COR-L47 (cell line): ENCODE measurements at regions not wholly inside any gene's neighbourhood (a gene's known extent, or its start where the extent isn't known, plus 50 kb on each side); places are given as distances from the start of the nearest gene placed in this dataset.

ENCODE experiments used
- DNase-seq: peaks from one replicate; lab custom pipeline; 2025; lab: John Stamatoyannopoulos, UW

DNA sequence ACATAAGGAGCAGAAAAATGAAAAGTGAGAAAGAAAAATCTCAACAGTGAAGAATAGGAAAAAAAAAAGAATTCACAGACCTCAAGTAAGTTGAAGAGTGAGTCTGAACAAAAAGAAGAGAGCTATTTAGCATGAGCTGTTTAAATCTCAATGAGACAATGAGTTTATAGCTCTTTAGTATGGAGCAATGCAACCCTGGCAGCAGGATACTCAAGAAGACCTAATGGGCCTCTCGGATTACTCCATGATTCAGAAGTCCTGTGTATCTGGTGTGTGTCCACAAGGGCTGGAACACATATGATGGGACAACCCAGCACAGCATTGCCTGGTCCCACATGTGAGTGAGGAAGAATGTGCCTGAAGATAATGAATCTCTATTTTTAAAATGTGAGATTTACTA, 563.1 kb upstream of the INTU start:
- no peak for DNase-seq

DNA sequence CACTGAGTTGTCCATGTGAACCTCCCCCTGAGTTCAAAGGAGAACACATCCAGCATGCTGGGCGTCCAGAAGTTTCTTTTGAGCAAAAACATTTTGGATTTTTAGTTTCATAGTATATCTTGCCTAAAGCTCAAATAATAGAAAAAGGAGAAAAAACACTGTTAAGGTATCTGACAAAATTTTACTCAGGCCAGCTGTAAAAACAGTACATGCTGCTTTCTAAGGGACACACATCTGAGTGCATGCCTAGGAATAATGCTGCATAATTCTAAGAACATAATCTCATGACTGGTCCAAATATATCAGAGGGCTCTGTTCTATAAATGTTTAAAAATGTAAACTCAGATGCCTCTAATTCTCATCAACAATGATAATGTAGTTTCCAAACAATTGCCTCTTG, 561.3 kb upstream of the INTU start:
- DNase-seq: no peak

DNA sequence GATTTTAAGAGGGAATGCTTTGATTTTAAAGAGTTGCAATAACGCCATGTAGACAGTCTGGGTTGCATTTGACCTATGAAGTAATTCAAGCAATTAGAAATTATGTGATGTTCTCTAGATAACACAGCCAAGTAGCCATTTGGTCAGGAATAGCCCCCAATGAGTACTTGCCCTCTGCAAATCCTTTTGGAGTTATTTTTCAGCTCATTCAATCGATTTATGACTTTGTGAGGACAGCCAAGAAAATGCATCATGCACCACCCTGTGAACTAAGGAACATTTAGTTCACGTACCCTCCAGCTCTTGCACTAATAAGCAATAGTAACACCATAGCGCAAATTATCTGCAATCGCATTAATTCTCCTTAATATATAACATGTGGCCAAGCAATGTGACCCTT, 552.6 kb upstream of the INTU start:
- DNase-seq: no peak

DNA sequence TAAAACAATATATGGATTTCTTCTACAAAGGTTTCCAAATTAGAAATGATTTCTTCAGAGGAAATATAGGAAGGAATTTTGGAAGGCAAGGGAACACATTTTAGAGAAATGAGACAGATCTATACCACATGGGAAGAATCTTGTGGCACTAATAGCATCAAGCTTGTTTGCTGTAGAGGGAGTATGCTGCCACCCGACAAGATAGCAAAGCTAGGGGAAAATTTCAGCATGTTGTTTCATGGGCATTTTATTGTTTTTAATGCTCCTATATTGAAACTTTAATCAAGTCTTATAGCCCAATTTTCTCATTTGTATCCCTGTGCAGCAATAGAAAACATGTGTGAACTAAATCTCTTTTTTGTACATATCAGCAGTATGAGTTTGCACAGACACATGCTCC, 551.7 kb upstream of the INTU start:
- DNase-seq: no peak

DNA sequence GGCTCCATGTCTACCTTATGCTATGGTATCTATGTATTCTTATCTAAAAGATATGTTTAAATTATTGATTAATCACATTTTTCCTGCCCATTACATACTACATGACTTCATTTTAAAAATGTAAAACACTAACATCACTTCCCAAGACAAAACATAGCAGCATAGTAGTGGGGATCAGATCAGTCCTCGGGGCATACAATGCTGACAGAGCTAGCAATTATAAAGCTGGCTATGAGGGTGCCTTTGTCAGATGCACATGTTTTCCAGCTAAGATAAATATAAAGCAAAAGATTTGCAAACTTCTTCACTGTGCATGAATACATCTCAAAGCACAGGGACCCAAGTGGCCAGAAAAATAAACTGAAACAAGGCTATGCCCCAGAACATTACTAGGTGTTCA, 549.8 kb upstream of the INTU start:
- no peak for DNase-seq

DNA sequence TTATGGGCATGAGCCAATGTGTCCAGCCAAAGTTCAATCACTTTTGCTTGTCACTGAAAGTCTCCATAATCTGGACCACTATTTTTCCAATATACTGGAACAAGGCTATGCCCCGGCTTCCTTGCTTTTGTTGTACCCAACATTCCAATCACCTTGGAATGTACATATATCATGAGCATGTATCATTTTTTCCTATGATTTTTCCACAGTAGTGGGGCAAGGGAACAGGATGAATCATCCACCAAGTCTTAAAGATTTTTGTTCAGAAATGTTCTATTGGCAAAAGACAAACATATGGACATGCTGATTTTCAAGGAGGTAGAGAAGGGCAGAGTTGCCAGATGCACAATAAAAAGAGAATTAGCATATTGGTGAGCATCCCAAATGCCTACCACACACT, 548.1 kb upstream of the INTU start:
- no peak for DNase-seq

DNA sequence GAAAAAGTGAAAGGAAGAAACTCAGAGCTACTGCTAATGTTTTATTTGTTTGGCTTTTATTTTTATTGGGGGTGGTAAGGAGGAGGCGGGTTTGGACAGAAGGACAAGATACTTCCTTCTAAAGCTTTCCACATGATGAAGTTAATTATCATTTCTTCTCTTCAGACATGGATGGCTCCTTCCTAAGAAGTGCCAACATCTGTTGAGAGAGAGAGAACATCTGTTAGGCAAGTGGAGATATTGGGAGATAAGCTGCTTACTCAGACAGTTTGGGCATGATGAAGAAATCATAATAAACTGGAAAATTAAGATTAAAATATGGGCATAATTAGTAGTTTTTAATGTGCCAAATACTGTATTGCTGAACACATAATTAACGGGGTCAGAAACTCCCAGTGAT, 535.7 kb upstream of the INTU start:
- no peak for DNase-seq

DNA sequence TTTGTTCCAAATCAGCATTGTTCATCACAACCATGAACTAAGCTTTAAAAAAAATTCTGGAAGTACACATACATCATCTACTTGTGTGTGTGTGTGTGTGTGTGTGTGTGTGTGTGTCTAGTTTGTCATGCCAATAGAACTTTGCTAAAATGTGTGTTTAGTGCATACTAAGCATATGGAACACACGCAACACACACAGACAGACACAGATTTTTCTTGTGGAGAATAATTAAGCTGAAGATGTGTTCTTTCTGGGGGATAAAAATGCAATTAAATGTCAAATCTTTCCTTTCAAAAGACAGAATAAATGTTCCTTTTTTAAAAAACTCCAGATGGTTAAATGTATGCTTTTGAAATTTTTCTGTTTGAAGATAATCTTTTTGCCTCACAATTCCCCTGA, 530.4 kb upstream of the INTU start:
- DNase-seq: no peak

DNA sequence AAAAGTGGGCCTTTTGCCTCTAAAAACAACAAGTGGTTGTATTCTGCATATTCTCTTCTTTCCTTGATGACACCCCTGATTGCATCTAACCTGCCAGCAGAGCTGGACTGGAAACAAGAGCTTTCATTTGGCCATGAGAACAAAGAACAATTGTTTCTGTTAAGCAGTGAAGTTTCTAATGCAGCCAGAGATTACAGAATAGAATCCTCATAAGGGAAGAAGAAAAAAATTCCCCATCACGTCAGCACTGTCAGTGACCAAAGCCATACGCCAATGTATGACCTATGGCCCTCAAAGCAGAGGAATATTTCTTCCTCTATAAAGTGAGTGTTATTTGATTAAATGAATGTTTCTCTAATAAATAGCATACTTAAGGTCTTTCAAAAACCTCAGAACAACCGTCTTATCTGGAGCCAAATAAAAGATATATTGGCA, 529.1 kb upstream of the INTU start:
- no peak for DNase-seq

DNA sequence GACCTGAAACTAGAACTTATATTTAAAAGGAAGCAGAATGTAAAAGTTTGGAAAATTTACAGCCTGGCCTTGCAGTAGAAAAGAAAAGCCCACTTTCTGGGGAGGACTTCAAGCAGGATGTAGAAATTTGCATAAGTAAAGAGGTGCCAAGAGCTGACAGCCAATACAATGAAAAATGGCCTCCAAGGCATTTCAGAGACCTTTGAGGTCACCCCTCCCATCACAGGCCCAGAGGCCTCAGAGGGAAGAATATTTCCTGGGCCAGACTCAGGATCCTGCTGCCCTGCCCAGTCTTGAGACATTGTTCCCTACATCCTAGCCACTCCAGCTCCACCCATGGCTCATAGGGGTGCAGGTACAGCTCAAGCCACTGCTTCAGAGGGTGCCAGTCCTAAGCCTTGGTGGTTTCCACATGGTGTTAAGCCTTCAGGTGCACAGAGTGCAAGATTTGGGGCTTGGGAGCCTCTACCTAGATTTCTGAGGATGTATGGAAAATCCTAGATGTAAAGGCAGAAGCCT, 518.9 kb upstream of the INTU start:
- no peak for DNase-seq

DNA sequence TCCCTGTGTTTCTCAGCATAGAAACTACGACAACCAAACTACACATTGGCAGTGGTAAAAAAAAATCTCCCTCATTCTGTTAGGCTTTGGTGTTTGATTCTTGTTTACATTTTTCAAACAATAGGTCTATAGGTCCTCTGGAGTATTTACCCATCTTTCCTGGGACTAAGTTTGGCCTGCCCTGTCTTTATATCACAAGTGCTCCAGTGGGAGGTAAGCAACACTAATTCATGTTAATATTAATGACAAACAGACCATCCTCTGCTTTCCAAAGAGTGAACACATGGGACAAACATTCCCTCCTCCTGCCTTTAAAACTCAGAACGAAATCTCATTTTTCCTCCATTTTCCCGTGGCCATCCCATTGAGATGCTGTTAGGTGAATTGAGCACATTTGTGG, 514.1 kb upstream of the INTU start:
- no peak for DNase-seq

DNA sequence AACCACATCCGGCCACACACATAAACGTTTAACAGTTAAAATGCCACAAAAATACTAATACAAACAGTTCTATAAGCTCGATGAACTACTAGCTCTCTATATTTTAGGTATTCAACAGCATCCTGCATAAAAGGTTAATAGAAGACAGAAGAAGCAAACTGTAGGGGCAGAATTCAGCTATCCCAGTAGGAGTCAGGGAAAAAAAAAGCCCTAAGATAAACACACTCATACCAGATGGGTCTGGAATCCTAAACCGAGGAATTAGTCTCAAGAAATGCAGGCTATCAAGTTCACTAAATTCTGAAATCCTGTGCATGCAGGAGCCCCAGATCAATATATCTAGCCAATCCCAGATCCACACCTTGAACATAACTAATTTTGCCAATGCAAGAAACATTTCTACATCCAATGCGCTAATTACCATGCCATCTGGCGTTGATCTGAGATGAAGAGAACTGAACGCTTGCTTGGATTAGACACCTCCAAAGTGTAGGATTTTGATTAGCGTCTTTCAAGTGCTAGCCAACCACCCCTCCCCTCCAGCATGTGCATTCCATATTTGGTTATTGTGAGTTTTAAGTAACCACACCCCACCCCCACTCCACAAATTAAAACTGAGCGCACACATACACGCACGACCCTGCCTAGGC, 512.2 kb upstream of the INTU start:
- no peak for DNase-seq

DNA sequence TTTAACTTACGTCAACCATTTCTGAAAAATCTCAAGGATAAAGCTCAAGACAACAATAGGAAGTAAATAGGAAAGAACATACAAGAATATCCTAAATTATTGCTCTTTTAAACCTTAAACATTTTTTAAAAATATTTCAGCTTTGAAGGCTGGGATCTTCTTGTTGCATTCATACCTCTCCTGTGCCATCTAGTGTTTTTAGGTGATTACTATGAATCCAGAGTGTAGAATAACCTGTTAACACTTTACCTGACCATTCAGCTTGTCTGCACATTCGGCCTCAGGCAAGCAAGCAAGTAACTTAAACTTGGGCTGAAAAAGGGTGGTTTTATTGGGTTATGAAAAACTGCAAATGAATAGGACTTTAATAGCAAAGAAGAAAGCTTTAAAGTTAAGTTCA, 507.8 kb upstream of the INTU start:
- DNase-seq: no peak

DNA sequence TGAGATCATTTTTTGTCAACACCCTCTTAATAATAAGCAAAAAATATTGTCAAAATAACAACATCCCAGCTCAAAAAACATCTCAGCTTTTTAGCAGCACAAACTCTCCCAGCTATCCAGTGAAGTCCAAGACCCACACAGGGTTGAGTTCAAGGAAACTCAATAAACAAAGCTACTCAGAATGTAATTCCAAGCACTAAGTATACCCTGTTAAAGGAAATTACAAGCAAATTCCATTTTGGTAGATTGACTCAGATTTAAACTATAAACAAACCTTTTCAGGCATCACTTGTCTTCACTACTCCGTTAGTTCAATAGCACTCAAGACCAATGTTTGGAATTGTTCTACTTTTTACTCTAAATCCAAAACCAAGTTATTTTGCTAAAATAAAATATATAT, 506.0 kb upstream of the INTU start:
- no peak for DNase-seq

DNA sequence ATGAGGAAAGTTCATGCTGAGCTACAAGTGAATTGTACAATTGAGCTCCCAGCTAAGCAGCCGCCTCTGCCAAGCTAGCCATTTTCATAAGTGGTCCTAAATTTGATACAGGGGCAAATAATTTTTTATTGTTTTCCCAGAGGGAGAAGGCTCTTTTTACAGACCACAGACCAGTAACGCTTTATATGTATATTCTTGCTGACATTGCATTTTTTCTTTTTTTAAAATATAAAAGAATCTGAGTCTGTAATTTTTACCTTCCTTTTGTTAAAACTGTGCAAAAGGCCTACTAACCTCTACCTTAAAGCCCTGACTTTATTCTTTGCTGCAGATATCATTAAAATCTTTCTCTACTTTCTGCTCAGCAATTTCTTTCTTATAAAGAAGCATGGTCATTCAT, 501.2 kb upstream of the INTU start:
- peak; percentile 61 for DNase-seq

DNA sequence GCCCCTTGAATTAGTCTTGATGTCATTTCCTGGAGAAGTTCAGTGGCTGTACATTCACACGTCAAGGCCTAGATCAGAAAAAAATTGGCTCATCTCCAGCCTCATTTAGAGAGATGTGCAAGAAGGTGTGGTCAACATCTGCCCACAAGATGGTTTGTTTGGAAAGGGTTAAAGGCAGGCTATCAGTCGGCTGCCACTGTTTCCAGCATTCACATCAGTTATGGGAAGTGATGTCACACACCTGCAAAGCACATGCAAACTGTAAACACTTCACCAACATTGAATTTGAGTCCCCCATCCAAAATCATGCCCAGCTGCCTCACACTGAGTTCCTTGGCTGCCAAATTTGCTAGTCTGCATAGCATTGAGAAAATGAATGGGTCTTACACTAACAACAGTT, 498.3 kb upstream of the INTU start:
- DNase-seq: no peak

DNA sequence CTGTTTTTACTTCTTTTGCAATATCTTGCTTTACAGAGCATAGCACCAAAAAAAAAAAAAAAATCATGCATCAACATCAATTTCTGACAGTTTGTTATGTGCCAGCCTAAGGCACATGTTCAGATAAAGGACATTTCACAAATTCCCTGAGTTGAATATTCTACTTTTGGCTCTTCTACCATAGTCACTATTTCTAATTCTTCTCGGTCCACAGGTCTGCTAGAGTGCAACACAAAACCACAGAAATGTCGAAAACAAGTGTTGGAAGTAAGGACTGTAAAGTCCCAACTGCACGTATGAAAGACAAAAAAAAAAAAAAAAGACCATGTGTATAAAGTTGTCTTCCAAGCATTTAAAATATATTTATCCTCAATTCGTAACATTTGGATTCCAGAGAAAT, 494.2 kb upstream of the INTU start:
- no peak for DNase-seq

DNA sequence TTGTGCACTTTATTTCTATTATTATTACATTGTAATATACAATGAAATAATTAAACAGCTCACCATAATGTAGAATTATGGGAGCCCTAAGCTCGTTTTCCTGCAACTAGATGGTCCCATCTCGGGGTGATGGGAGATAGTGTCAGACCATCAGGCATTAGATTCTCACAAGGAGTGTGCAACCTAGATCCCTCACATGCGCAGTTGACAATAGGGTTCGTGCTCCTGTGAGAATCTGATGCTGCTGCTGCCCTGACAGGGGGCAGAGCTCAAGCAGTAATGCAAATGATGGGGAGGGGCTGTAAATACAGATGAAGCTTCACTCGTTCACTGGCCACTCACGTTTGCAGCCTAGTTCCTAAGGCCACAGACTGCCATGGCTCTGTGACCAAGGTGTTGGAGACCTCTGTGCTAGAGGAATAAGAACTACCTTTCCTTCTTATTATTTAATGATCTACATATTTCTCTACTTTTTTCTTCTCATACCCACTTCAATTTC, 492.9 kb upstream of the INTU start:
- DNase-seq: no peak

DNA sequence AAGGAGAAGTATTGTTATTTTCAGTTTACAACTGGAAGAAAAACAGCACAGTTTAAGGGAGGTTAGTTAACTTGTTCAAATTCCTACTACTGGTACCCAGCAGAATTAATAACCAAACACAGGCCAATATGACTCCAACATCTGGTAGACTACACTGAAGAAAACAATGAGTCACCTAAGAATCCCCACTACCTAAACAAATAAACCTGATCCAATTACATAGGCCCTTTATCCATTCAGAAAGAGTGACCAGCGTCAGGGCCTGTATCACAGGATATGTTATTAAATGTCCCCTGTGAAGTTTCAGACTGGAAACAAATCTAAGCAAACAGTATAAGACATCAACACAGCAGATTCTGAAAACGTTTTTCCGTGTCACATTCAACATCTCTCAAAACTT, 492.5 kb upstream of the INTU start:
- peak; percentile 70 for DNase-seq

DNA sequence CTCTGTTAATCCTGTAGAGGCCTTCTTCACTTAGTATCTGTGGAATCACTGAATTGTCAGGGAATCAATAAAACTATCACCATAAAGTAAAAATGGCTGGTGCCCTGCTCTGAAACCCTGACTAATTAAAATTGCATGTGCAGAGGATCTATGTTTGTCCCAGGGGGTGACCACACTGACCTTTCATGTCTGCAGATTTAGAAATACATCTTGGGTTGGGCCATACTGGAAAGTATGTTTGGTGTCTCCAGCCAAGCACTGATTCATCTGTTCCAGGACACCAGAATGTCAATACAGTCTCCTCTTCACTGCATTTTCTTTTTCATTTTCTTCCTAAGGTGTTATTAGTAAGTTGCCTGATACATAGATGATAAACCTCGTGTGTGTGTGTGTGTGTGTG, 490.9 kb upstream of the INTU start:
- DNase-seq: no peak

DNA sequence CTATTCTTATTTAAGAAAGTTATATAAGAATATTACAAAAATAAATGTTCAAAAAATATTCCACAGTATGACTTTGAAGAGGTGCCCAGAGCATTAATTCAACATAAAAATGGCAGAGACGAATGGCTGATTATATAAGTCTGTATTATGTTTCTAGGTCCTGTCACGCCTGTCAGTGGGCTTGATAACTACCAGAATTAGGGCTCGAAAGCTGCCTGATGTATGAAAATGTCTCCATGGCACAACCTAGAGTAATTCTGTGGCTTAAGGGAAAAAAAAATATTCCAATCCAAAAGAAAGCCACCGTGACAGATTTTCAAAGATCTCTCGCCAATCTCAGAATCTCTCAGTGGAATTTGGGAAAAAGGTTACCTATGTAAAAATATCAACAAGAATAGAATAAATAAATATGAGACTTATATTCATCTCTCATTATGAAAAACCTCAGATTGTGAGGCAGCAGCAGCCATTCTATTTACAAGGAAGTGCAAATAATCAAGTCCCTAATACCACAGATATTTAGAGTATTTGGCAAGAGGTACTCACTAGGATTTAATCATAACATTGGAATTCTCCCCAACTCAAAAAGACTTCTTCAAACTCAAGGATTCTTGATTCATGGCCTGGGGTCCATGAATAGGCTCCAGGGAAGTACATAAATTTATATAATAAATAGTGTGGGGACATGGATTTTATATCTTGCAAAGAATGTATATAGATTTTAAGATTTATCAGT, 489.1 kb upstream of the INTU start:
- no peak for DNase-seq

DNA sequence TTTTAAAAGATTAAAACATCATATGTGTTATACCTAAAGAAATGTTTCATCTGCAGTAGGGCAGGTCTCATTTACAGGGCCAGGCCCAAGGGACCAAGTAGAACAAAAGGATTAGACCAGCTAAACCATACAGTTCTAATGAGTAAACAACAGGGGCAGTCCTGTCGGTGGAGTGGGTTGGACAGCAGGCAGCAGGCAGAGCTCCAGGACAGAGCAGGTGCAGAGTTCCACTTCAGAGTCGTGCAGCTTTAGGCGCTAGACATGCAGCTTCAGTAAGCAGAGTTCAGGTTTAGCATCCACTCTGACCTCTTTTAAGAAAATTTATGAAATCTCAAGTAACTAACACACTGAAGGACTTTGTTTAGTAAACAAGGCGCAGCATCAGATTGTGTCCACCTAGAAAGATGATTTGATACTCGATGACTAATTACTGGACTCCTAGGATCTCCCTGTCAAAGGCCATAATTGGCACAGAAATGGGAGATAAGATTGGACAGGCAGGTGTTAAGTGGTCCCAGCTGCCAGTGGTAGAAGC, 487.7 kb upstream of the INTU start:
- peak; percentile 79 for DNase-seq

DNA sequence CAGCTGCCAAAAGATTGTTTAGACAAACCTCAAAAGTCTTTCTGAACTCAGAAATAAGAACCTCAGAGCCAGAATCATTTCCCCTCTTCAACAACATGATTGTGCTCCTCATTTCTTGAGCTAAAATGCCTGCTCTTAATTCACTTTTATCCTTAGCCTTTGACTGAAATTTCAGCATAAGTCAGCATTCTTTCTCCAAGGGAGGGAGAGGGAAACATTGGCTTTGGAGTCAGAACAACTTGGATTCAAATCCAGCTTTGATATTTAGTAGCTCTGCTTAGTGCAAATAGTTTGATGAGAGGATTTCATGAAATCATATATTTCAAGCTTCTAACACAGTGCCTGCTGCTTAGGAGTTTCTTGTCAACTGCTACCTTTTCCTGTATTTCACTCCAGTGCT, 484.6 kb upstream of the INTU start:
- DNase-seq: no peak
